ENCODE measurements at regions not wholly inside any gene's neighbourhood (a gene's known extent, or its start where the extent isn't known, plus 50 kb on each side); places are given as distances from the start of the nearest gene placed in this dataset.

DNA sequence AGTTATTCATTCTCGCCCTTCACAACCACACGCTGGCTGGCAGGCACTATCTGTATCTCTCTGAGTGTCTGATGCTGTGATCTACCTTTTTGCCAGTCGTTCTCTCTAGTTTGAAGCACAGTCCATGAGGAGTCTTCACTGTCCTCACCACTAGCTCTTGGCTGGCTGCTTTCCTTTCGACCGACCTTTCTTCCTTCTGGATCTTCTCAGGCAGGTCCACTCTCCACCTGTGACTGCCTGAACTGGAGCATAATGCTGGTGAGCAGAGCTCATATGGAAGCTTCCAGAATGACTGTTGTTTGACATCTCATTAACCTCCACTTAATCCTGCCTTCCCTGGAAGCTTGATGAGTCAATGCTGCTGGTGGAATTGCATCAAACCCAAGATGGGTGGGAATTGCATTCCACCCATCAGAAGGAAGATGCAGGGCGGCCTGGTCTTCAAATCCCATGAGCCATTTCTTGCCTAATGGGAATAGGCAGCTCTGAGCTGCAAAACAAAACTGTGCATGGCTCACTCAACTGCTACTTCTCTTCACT lies 283.5 kb upstream of the HDAC4 start:
- no peak overlapping the region for H3K4me3 ChIP-seq (ENCODE audit: low read depth, low read length)
- no peak for TF ChIP-seq CTCF (IDR thresholded peaks at IDR 0.05; ENCODE audit: low read depth, low read length)

GRCh38 chr2:239682518-239682917 lies 281.7 kb upstream of the HDAC4 start:
- TF ChIP-seq CTCF (IDR thresholded peaks at IDR 0.05; ENCODE audit: low read depth, low read length), result no peak

GRCh38 chr2:239679755-239680154 lies 278.9 kb upstream of the HDAC4 start:
- TF ChIP-seq CTCF (IDR thresholded peaks at IDR 0.05; ENCODE audit: low read depth, low read length), result no peak
- H3K4me3 ChIP-seq (ENCODE audit: low read depth, low read length), result no peak overlapping the region

More at GRCh38 chr2:239682518-239682917, 281.7 kb upstream of the HDAC4 start:
- H3K4me3 ChIP-seq (ENCODE audit: low read depth, low read length), result no peak overlapping the region

DNA sequence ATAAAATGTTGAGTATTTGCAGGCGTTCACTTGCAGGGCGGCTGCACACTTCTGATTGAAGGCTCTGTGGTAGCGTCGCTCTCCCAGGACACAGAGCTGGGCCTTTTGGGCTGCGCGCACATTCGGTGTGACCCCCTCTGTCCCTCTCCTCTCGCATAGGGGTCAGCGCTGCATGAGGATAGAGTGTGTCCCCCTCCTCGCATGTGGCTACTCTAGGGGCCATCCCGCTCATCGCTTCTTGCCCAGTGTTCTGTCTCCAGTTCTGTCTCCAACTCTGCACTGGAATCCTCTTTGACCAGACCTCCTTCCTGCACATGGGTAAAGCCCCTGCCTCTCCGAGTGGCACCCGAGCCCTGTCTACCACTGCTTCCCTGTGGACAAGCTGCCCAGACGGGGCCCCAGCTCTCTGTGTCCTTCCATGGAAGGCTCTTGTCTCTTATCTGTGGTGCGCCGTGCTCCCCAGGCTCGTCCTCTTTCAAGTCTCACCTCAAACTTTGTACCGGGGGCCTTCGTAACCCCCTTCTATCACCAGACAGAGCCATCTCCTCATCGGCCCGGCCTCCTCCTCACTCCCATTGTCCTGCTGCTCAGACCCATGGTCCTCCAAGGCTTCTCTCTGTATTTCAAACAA lies 278.0 kb upstream of the HDAC4 start:
- TF ChIP-seq CTCF (IDR thresholded peaks at IDR 0.05; ENCODE audit: low read depth, low read length), result no peak
- no peak overlapping the region for H3K4me3 ChIP-seq (ENCODE audit: low read depth, low read length)

DNA sequence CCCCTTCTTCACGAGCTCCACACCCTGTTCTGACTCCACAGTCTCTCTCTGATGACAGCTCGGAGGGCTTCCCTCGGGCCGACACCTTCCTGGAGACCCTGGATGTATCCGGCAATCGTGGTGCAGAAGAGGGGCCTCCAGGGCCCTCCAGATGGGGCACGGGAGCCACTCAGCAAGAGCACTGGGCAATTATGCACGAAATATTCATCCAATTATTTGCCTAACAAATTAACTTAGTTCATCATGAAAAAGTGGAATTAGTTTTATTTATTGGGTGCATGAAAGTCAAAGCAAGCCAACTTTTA lies 277.3 kb upstream of the HDAC4 start:
- no peak for TF ChIP-seq CTCF (IDR thresholded peaks at IDR 0.05; ENCODE audit: low read depth, low read length)
- H3K4me3 ChIP-seq (ENCODE audit: low read depth, low read length), result no peak overlapping the region

DNA sequence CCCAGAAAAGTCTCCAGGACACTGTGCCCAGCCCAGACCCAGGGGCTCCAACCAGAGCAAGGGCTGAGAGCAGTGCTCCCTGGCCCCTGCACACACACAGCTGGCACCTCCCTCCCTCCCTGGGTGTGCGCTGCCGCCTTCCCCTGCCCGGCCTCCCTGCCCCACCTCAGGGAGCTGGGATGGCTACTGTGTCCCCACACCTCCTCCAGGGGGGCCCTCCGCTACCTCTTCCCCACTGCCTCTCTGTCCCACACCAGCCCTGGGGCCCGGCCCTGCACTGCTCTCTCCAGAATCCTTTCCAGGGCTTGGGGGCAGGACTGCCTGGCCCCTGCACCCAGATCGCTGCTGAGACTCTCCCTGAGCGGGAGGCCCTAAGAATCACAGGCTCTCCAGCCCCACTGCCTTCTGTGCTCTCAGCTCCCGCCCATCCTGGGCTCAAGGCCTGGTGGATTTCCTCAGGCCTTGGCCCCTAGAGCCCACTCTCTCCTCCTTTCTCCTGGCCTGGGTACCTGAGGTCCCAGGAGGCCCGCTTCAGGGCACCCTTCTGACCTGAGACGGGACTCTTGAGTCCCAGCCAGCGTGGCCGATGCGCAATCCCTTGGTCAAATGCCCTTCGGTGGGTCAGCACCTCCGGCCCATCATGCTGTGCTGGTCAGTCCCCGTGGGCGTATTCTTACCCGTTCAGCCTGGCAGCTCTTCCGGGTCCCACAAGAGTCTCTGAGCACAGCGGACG lies 276.8 kb upstream of the HDAC4 start:
- TF ChIP-seq CTCF (IDR thresholded peaks at IDR 0.05; ENCODE audit: low read depth, low read length), result no peak
- H3K4me3 ChIP-seq (ENCODE audit: low read depth, low read length), result no peak overlapping the region

DNA sequence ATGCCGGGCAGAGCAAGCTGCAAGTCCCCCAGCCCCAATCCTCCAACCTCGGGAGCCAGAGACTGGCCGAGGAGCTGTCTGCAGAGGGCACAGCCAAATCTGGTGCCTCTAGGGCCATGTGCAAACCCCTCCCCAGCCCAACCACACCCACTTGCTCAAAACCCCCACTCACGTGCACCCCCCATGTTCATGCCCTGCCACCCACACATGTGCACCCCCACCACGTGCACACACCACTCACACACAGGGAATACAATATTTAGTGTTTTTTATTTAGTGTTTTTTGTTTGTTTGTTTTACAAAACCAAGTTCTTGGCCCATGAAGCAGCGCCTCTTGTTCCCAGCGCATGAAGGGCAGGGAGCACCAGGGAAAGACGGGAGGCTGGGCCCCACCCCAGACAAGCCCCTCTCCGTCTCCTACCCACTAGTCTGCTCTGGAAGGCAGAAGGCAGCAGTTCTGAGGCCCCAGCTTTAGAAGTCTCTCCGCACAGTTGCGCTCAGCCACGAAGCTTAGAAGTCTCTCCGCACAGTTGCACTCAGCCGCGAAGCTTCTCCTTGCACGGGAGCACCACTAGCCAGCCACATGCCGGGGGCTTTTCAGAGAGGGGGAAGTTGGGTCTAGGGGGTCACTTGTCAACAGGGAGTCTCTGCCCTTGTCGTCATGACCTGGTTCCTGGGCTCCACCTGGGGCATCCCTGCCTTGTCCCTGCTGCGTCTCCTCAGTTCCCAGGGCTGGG lies 276.1 kb upstream of the HDAC4 start:
- TF ChIP-seq CTCF (IDR thresholded peaks at IDR 0.05; ENCODE audit: low read depth, low read length), result no peak

More for the DNA sequence above, 276.1 kb upstream of the HDAC4 start:
- no peak overlapping the region for H3K4me3 ChIP-seq (ENCODE audit: low read depth, low read length)

Data from WI38 (cell line).